ENCODE measurements at regions not wholly inside any gene's neighbourhood (a gene's known extent, or its start where the extent isn't known, plus 50 kb on each side); places are given as distances from the start of the nearest gene placed in this dataset.
"Not testable (repeated sequence)": the region's sequence is repeated elsewhere in the genome, so short reads cannot be mapped to it uniquely, and the experiment has no call there.

DNA sequence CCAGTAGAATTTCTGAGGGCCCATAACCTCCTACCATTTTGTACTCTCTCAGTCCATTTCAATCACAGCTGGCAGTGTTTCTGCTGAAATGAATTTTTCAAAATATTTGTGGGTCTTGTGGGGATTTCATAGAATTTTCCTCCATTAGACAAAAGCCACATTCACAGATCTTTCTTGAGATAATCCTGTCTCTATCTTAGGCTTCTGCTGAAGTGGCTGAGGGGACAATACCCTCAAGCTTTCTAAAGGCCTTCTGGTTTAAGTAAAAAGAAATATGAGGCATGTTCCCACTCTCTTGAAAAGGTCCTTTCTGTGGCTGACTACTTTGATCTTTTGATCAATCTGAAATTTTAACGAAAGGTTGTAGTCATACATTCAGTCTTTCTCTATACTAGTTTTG lies 1930.0 kb upstream of the AGA start:
- intact Hi-C loops (cut with DNase I): no loop called here
- DNase-seq (ENCODE audit: low spot score): no peak

DNA sequence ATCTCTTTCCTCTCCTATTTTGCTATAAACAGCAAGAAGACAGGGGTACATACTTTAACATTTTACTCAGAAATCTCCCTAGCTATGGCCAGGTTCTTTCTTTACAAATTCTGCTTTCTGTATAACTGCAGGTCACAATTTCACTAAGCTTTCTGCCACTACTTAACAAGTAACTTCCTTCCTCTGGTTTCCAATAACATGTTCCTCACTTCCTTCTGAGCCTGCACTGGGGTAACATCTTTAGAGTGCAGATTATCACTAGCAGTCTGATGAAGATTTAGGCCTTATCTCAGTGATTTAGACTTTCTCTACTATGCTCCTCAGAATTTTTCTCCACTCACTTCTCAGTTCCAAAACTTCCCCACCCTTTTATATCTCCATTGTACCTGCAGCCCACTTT lies 1930.5 kb upstream of the AGA start:
- intact Hi-C loops (cut with DNase I): no loop called here

DNA sequence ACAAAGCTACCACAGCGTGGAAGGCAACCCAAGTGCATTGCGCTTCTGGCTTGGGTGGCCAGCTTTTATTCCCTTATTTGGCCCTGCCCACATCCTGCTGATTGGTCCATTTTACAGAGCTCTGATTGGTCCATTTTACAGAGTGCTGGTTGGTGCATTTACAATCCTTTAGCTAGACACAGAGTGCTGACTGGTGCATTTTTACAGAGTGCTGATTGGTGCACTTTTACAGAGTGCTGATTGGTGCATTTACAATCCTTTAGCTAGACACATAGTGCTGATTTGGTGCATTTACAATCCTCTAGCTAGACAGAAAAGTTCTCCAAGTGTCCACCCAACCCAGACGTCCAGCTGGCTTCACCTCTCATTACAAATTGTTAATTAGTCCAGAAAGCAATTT lies 1936.6 kb upstream of the AGA start:
- intact Hi-C loops (cut with DNase I); DNase-seq (ENCODE audit: low spot score): not testable (repeated sequence)

More for the DNA sequence above, 1930.5 kb upstream of the AGA start:
- DNase-seq (ENCODE audit: low spot score): no peak

DNA sequence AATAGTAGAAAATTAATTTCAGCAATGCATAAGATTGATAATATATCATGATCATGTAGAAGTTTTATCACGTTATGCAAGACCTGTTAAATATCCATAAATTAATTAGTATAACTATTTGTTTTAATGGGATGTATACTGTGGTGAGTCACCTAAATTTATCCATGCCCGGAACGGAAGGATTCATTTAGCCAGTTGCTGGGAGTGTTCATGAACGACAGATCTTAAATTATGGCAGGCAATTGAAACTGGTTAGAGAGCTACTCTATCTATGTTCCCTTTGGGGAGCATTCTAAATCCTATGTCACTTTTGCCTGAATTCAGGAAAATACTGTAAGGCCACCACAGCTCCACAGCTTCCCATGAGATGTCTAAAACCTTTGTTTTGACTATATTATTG lies 1950.5 kb upstream of the AGA start:
- intact Hi-C loops (cut with DNase I): no loop called here

DNA sequence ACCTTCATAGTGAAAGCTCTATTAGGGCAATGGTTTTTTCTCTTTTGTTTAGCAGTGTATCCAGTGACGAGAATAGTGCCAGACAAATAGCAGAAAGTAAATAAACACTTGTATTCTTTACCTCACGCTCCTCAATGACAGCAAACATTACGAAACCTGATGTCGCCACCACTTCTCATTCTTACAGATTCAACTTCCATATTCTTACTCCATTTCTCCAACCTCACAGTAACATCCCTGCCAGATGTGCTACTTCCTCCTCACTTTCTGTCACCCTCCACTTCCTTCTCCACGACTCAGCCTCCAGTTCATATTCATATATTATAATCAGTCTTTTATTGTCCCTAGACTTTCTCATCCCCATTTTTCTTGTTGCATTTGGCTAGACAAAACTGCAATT lies 1956.2 kb upstream of the AGA start:
- intact Hi-C loops (cut with DNase I): no loop called here
- DNase-seq (ENCODE audit: low spot score): no peak

More for the DNA sequence above, 1950.5 kb upstream of the AGA start:
- DNase-seq (ENCODE audit: low spot score): no peak

DNA sequence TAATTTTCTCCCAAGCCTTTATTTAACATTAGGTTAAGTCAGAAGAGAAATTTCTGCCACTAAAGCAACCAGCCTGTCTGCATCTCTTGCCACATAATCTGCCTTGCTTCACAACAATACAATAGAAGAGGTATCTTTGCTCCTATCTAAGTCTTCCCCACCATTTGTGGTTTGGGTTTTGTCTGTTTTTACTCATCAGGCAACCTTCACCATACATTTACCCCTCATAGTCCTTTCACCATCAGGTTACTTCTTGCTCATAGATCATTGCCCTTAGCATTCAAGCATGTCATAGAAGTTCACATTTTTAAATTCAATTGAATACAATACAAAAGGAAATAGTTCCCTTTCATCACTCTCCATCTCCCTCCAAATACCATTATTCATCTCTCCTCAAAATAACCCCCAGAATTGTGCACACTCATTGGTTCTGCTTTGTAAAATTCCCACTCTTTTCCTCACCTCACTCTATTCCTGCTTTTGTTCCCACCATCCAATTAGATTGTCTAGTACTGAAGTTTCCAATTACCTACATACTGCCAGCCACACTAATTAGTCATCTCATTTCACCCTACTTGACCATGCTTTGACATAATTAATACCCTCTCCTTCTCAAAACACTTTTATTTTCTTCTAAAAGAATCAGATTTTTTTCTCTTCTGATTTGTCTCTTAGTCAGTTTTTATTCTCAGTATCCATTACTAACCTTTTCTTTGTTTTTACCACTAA lies 1957.0 kb upstream of the AGA start:
- intact Hi-C loops (cut with DNase I): no loop called here

DNA sequence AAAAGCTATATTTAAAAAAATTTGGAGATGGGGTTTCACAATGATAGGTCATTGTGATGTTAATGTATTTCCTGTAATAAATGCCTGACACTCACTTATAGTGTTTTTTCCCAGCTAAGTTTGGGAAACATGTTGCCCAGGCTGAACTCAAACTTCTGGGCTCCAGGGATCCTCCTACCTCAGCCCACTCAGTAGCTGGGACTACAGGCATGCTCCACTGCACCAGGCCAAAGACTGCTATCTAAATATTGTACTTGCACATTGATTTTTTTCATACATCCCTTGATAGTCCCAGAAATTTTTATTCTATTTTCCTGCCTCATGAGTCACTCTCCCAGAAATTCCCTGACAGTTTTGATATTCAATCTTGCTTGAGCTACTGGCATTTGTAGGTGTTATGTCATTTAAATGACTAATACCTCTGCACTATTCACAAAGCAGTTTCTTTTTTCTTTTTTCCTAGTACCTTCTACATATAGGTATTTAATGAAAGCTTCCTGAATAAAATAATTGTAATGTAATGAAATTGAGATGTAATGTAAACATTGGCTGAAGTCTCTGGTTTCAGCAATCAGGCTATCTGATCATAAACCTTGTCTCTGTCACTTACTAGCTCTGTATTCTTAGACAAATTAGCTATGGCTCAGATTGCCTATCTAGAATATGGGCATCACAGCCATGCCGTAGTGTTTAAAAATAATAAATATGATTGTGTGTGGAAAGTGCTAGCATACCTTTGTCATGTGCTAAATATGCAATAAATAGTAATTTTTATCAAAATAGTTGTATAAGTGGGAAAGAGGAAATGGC lies 1973.0 kb upstream of the AGA start:
- no peak for DNase-seq (ENCODE audit: low spot score)
- intact Hi-C loops (cut with DNase I): no loop called here

More for the DNA sequence above, 1957.0 kb upstream of the AGA start:
- no peak for DNase-seq (ENCODE audit: low spot score)

DNA sequence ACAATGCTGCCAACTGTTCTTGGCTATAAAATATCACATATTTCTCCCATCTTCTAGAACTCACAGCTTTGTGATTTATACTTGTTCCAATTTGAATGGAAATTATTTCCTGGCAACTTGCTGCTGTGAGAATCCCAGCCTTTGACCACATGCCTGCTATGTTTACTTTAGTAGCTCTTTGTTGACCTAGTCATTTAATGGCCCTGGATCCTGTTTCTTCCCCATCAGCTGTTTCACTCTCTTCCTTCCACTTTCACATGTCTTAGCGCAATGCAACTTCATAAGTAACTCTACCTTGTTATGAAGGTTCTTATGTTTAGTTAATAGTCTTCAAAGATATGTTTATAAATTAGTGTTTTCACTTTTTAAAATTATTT lies 1973.6 kb upstream of the AGA start:
- no peak for DNase-seq (ENCODE audit: low spot score)
- intact Hi-C loops (cut with DNase I): no loop called here

DNA sequence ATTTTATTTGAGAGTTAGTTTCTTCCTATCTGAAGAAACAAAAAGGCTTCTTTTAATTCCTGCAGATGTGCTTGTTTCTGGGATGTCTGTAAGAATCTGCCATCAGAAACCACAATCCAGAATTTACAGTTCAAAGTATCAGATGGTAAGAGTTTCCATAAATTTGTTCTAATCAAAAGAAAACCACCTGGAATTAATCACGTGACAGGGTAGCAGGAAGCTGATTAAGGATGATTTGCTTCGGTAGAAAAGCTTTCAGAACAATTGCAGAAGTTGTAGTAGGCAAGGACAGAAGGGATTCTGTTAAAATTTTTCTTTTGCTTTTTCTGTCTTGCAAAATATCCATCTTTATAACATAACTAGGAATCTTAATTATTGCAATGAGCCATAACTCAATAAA lies 1975.1 kb upstream of the AGA start:
- intact Hi-C loops (cut with DNase I): no loop called here

DNA sequence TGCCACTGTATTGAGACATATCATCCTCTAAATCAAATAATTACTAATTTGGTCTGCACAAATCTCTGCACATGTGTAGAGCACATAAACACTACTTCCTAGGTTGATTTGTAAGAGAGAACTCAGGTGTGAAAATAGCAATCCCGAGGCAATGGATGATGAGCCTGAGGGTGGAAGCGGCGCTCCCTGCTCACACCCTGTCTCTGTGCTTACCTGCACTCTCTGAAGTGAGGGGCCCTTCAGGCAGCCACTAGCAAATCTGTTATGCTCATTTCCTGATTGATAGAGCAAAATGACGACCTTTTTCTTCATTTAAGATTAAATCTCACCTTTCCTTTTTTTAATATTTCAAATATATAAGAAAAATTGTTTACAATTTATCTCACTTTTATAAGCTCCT lies 1995.7 kb upstream of the AGA start:
- no peak for DNase-seq (ENCODE audit: low spot score)
- intact Hi-C loops (cut with DNase I): no loop called here

More for the DNA sequence above, 1975.1 kb upstream of the AGA start:
- DNase-seq (ENCODE audit: low spot score): no peak

DNA sequence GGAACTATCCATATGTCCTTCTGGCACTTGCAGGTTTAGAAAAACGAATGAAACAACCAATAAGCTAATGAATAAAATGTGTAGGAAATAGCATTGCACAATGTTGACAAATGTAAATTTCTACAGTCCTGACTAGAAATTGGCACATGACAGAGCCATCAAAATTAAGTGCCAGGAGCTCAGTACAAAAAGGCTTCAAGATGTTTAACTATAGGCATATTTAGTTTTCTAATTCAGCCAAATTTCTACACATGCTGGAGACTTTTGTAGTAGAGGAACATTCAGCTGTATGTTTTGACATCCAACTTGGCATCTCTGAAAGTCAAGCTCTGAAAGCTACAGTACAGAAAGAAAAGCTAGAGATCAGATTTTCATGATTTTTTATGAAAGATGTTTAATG lies 1999.4 kb upstream of the AGA start:
- intact Hi-C loops (cut with DNase I): no loop called here
- DNase-seq (ENCODE audit: low spot score): no peak

DNA sequence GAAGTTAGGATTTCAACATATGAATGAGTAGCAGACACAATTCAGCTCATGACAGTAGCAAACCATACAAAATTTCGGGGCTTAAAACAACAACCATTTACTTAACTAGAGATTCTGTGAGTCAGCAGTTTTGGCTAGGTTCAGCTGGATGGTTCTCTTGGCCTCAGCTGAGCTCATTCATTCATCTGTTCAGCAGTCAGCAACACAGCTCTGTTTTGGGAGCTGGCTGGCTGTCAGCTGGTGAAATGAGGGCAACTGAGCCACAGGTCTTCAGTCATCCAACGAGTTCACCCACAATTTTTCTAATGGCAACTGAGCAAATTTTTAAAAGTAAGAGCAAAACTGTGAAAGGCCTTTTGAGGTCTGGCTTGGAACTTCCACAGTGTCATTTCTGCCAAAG lies 2005.1 kb upstream of the AGA start:
- intact Hi-C loops (cut with DNase I): no loop called here
- DNase-seq (ENCODE audit: low spot score): no peak

DNA sequence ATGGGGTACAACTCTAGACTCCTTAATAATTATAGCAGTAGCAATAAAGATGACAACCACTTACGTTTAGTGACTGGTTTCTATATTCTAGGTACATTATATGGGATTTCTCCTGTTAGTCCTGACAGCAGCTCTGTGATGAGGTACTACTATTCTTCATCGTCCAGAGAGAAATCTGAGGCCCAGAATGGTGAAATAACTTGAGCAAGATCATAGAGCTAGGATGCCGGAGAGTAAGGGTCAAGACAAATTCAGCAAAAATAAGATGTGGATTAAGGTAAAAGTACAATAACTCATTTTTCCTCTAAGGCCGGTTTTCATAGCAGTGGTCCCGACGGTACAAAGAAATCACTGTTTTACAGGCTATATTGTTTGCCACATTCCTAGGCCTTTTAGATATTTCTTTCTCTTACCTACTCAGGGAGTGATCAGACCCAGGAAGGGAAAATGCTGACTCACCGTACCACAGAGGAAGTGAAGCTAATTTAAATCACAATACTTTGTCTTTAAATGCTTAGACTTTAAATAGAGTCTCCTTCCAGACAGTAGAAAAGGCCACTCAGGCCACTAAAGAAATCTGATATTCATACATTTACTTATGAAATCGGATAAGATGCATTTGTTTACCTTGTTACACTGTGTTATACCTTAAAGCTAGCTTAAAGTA lies 2023.0 kb upstream of the AGA start:
- intact Hi-C loops (cut with DNase I): no loop called here

DNA sequence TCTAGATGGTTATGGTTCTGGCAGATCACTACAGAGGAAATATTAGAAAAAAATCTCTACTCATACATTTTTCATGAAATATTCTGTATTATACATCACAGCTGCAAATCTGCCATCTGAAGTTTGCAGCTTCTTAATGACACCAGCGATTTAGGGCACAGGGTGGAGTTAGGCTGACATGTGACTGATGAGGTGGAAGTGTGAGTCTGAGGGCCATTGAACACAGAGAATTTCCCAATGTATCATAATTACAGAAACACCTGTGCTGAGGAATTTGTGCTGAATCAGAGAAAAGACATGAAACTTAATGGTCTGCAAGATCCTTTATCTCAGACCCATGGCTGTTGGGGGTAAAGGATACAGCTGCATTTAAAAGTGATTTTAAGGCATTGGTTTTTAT lies 2025.6 kb upstream of the AGA start:
- intact Hi-C loops (cut with DNase I): no loop called here
- no peak for DNase-seq (ENCODE audit: low spot score)

More for the DNA sequence above, 2023.0 kb upstream of the AGA start:
- no peak for DNase-seq (ENCODE audit: low spot score)

DNA sequence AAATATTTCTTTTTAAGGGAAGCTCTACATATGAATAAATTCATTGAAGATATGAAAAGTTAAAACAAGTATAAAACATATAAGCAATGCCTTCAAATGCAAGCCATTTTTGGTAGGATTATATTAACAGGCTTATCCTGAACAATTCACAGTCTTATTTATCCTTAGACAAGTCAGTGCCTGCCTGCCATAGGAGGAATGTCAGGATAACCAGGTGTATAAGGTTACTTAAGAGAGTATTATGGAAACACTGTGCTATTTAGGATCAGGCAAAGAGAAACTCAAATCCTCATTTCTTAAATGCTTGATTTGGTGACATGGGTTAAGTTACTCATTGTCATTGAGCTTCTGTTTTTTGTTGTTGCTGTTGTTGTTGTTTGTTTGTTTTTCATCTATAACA lies 2029.9 kb upstream of the AGA start:
- no peak for DNase-seq (ENCODE audit: low spot score)
- intact Hi-C loops (cut with DNase I): no loop called here

DNA sequence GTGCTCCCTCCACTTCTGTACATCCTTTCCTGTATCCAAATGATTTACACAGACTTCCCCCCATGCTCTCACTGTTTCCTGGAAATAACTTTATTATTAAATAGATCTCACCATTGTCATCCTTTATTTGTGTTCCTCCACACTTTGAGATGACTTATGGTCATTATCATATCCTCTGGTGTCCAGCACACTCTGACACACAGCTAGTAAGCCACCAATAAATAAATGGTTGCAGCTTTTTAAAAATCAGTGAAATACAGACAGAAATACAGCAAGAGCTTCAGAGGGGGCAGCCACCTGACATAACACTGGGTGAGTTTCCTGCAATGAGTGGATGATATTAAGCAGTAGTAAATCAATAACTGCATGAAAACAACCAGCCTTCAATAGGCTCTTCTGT lies 2036.4 kb upstream of the AGA start:
- intact Hi-C loops (cut with DNase I): no loop called here

DNA sequence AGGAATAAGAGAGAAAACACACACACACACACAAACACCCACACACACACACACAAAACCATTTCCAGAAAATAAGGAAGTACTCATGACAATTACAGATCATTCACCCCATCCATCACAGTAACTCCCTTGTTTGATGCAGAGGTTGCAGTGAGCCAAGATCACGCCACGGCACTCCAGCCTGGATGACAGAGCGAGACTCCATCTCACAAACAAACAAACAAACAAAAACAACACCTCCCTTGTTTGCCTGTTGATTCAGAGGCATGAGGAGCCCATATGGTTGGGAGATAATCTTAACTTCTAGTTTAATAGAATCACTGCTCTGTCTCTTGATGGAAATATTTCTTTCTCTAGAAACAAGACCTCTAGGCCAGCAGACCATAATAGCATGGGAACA lies 2043.5 kb upstream of the AGA start:
- no peak for DNase-seq (ENCODE audit: low spot score)
- intact Hi-C loops (cut with DNase I): no loop called here

More for the DNA sequence above, 2036.4 kb upstream of the AGA start:
- no peak for DNase-seq (ENCODE audit: low spot score)

DNA sequence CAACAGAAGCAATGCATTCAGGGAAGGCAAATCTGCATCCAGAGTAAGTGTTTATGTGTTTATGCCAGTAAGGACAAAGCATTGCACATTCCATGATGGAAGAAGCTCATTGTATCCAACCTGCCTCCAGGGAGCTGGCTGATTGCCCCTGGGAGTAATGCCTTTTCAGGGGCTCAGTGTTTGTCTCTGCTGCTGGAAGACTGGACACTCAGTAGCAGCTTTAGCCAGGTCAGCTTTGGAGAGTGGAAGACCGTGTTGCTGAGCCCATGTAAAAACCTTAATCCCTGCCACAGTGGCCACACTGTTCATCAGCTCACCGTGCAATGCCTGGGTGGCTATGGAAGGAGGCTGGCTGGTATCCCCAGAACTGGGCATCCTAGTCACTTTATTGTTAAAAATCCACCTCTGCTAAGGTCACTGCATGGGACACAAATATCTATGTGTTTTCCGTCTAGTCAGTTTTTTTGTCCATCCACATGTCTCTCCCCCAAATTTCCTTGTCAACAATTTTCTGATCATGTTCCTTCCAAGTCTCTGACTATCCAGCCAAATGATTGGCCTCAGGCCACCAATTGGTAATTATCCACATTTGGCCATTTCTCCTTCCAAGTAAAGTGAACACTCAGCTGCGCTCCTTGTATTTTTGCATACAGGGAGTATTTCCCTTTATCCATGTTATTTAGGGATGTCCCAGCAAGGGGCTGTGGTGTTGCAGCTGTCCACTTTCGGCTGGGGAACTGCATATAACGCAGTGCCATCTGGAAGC lies 2044.5 kb upstream of the AGA start:
- intact Hi-C loops (cut with DNase I): no loop called here

DNA sequence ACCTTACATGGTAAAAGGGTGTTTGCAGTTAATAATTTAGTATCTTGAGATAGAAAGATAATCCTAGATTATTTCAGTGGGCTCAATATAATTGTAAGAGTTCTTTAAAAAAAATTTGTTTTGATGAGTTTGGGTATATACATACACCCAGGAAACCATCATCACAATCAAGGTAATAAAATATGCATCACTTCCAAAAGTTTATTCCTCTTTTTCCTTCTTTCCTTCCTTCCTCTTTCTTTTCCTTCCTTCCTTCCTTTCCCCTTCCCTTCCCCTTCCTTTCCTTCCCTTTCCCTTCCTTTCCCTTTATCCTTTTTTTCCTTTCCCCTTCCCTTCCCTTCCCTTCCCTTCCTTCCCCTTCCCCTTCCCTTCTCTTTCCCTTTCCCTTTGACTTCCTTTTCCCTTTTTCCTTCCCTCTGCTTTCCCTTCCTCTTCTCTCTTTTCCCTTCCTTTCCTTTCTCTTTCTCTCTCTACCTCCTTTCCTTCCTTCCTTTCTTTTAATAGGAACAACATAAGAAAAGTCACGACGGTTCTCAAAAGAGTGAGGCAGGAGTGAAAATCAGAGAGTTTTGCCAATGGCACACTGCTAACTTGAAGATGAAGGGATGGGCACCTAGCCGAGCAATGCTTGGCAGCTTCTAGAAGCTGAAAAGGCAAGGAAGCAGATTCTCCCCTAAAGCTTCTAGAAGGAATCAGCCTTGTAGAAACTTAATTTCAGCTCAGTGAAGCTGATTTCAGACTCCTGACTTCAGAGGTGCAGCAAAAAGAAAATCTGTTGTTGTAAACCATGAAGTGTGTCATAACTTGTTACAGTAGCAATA lies 2050.2 kb upstream of the AGA start:
- intact Hi-C loops (cut with DNase I): no loop called here
- DNase-seq (ENCODE audit: low spot score): no peak

More for the DNA sequence above, 2044.5 kb upstream of the AGA start:
- no peak for DNase-seq (ENCODE audit: low spot score)
